WTC11 (cell line): ENCODE measurements at regions not wholly inside any gene's neighbourhood (a gene's known extent, or its start where the extent isn't known, plus 50 kb on each side); places are given as distances from the start of the nearest gene placed in this dataset.

Experiments used
- CTCF ChIP-seq: fragments of 200-600 bp; IDR thresholded peaks from 2 replicates; pipeline ENCODE4 v1.8.0; 2022; ENCODE audit warnings: antibody characterized with exemption
- E2F4 ChIP-seq: sonication (generic); formaldehyde crosslinking; IDR thresholded peaks from 2 replicates; pipeline ENCODE4 v1.8.1; 2022; ENCODE audit warnings: low read depth, mild to moderate bottlenecking, moderate library complexity, missing genetic modification reagents, borderline replicate concordance
- ELF4 ChIP-seq: sonication (generic); formaldehyde crosslinking; IDR thresholded peaks from 2 replicates; pipeline ENCODE4 v1.8.1; 2022; ENCODE audit warnings: low read depth, mild to moderate bottlenecking, moderate library complexity, missing genetic modification reagents
- ESRRA ChIP-seq: sonication (generic); formaldehyde crosslinking; IDR thresholded peaks from 2 replicates; pipeline ENCODE4 v1.8.1; 2022; ENCODE audit warnings: mild to moderate bottlenecking, missing genetic modification reagents, borderline replicate concordance
- JUN ChIP-seq: sonication (generic); formaldehyde crosslinking; IDR thresholded peaks from 2 replicates; pipeline ENCODE4 v1.8.0; 2023; ENCODE audit warnings: mild to moderate bottlenecking, missing genetic modification reagents
- MLX ChIP-seq: sonication (generic); formaldehyde crosslinking; IDR thresholded peaks from 2 replicates; pipeline ENCODE4 v1.8.1; 2023; ENCODE audit warnings: mild to moderate bottlenecking, missing genetic modification reagents, moderate library complexity
- ZNF121 ChIP-seq: sonication (generic); formaldehyde crosslinking; IDR thresholded peaks from 2 replicates; pipeline ENCODE4 v1.8.0; 2023; ENCODE audit warnings: missing genetic modification reagents

- TF ChIP-seq CTCF (no peak), E2F4 (CRISPR knock-in tag) (no peak), ZNF121 (no peak), JUN (CRISPR knock-in tag) (no peak), MLX (CRISPR knock-in tag) (no peak), ESRRA (CRISPR knock-in tag) (no peak), ELF4 (CRISPR knock-in tag) (no peak)
These were observed 56.9 kb downstream of the ERICH4 start for GRCh38 chr19:41499899-41500298.
